ENCODE measurements at regions not wholly inside any gene's neighbourhood (a gene's known extent, or its start where the extent isn't known, plus 50 kb on each side); places are given as distances from the start of the nearest gene placed in this dataset.

- no peak overlapping the region for H3K27ac Mint-ChIP-seq (ENCODE audit: low read depth)
- ATAC-seq (replicated peaks; ENCODE audit: extremely low read depth, poor library complexity, severe bottlenecking) (no peak), DNase-seq (ENCODE audit: low spot score in 2 of 2) (no peak)
- H3K9me3 Mint-ChIP-seq = peaks cover 22% of the 10 kb centered on the region
- H3K4me1 Mint-ChIP-seq = no peaks in the 10 kb centered on the region
- H3K27me3 Mint-ChIP-seq = peaks cover 15% of the 10 kb centered on the region
- no peak overlapping the region for H3K4me3 Mint-ChIP-seq
- H3K36me3 Mint-ChIP-seq (ENCODE audit: insufficient read depth) = no peaks in the 10 kb centered on the region
Observed at GRCh38 chr10:121007264-121007663, 156.1 kb downstream of the WDR11 start.

GRCh38 chr10:121015916-121016315, 164.8 kb downstream of the WDR11 start:
- H3K36me3 Mint-ChIP-seq (ENCODE audit: insufficient read depth) = no peaks in the 10 kb centered on the region

GRCh38 chr10:121024905-121025584, 173.9 kb downstream of the WDR11 start:
- peaks cover 21% of the 10 kb centered on the region for H3K27me3 Mint-ChIP-seq
- no peak for ATAC-seq (replicated peaks; ENCODE audit: extremely low read depth, poor library complexity, severe bottlenecking)

More at GRCh38 chr10:121015916-121016315, 164.8 kb downstream of the WDR11 start:
- Mint-ChIP-seq H3K4me1 (no peaks in the 10 kb centered on the region), H3K27me3 (peaks cover 23% of the 10 kb centered on the region), H3K9me3 (peaks cover 6% of the 10 kb centered on the region), H3K4me3 (no peak overlapping the region), H3K27ac (ENCODE audit: low read depth) (no peak overlapping the region)
- DNase-seq (ENCODE audit: low spot score in 2 of 2) (no peak), ATAC-seq (replicated peaks; ENCODE audit: extremely low read depth, poor library complexity, severe bottlenecking) (no peak)

GRCh38 chr10:121025731-121026130, 174.6 kb downstream of the WDR11 start:
- no peaks in the 10 kb centered on the region for H3K4me1 Mint-ChIP-seq
- no peaks in the 10 kb centered on the region for H3K9me3 Mint-ChIP-seq
- no peak overlapping the region for H3K27ac Mint-ChIP-seq (ENCODE audit: low read depth)
- H3K27me3 Mint-ChIP-seq = peaks cover 21% of the 10 kb centered on the region
- H3K4me3 Mint-ChIP-seq = no peak overlapping the region
- H3K36me3 Mint-ChIP-seq (ENCODE audit: insufficient read depth) = peaks cover 2% of the 10 kb centered on the region
- ATAC-seq (replicated peaks; ENCODE audit: extremely low read depth, poor library complexity, severe bottlenecking) = no peak
- DNase-seq (ENCODE audit: low spot score in 2 of 2) = no peak

More at GRCh38 chr10:121024905-121025584, 173.9 kb downstream of the WDR11 start:
- Mint-ChIP-seq H3K4me1 (no peaks in the 10 kb centered on the region), H3K9me3 (no peaks in the 10 kb centered on the region), H3K27ac (ENCODE audit: low read depth) (no peak overlapping the region), H3K36me3 (ENCODE audit: insufficient read depth) (peaks cover 2% of the 10 kb centered on the region), H3K4me3 (no peak overlapping the region)
- no peak for DNase-seq (ENCODE audit: low spot score in 2 of 2)

GRCh38 chr10:121027371-121027770, 176.2 kb downstream of the WDR11 start:
- Mint-ChIP-seq H3K4me3 (no peak overlapping the region), H3K4me1 (no peaks in the 10 kb centered on the region), H3K27me3 (peaks cover 22% of the 10 kb centered on the region), H3K27ac (ENCODE audit: low read depth) (no peak overlapping the region), H3K9me3 (no peaks in the 10 kb centered on the region), H3K36me3 (ENCODE audit: insufficient read depth) (peaks cover 2% of the 10 kb centered on the region)
- DNase-seq (ENCODE audit: low spot score in 2 of 2) = no peak
- ATAC-seq (replicated peaks; ENCODE audit: extremely low read depth, poor library complexity, severe bottlenecking) = no peak

- no peak overlapping the region for H3K4me3 Mint-ChIP-seq
- H3K27me3 Mint-ChIP-seq = peaks cover 25% of the 10 kb centered on the region
- no peaks in the 10 kb centered on the region for H3K36me3 Mint-ChIP-seq (ENCODE audit: insufficient read depth)
- ATAC-seq (replicated peaks; ENCODE audit: extremely low read depth, poor library complexity, severe bottlenecking) (no peak), DNase-seq (ENCODE audit: low spot score in 2 of 2) (no peak)
- H3K9me3 Mint-ChIP-seq = no peaks in the 10 kb centered on the region
- no peaks in the 10 kb centered on the region for H3K4me1 Mint-ChIP-seq
- no peak overlapping the region for H3K27ac Mint-ChIP-seq (ENCODE audit: low read depth)
Observed at GRCh38 chr10:121032460-121032859, 181.3 kb downstream of the WDR11 start.

GRCh38 chr10:121033366-121033765, 182.2 kb downstream of the WDR11 start:
- H3K27me3 Mint-ChIP-seq = peaks cover 35% of the 10 kb centered on the region
- DNase-seq (ENCODE audit: low spot score in 2 of 2) (no peak), ATAC-seq (replicated peaks; ENCODE audit: extremely low read depth, poor library complexity, severe bottlenecking) (no peak)
- no peak overlapping the region for H3K27ac Mint-ChIP-seq (ENCODE audit: low read depth)
- no peaks in the 10 kb centered on the region for H3K4me1 Mint-ChIP-seq
- no peaks in the 10 kb centered on the region for H3K9me3 Mint-ChIP-seq
- no peak overlapping the region for H3K4me3 Mint-ChIP-seq
- no peaks in the 10 kb centered on the region for H3K36me3 Mint-ChIP-seq (ENCODE audit: insufficient read depth)

GRCh38 chr10:121036431-121036830, 185.3 kb downstream of the WDR11 start:
- Mint-ChIP-seq H3K27me3 (peaks cover 65% of the 10 kb centered on the region), H3K9me3 (no peaks in the 10 kb centered on the region), H3K4me1 (no peaks in the 10 kb centered on the region), H3K27ac (ENCODE audit: low read depth) (no peak overlapping the region), H3K4me3 (no peak overlapping the region), H3K36me3 (ENCODE audit: insufficient read depth) (no peaks in the 10 kb centered on the region)
- DNase-seq (ENCODE audit: low spot score in 2 of 2) = no peak
- ATAC-seq (replicated peaks; ENCODE audit: extremely low read depth, poor library complexity, severe bottlenecking) = no peak

- peaks cover 52% of the 10 kb centered on the region for H3K27me3 Mint-ChIP-seq
- no peak for DNase-seq (ENCODE audit: low spot score in 2 of 2)
- no peaks in the 10 kb centered on the region for H3K36me3 Mint-ChIP-seq (ENCODE audit: insufficient read depth)
- no peaks in the 10 kb centered on the region for H3K4me1 Mint-ChIP-seq
- no peaks in the 10 kb centered on the region for H3K9me3 Mint-ChIP-seq
- H3K4me3 Mint-ChIP-seq = no peak overlapping the region
- H3K27ac Mint-ChIP-seq (ENCODE audit: low read depth) = no peak overlapping the region
- no peak for ATAC-seq (replicated peaks; ENCODE audit: extremely low read depth, poor library complexity, severe bottlenecking)
Observed at GRCh38 chr10:121041499-121041898, 190.3 kb downstream of the WDR11 start.

- DNase-seq (ENCODE audit: low spot score in 2 of 2) = no peak
- Mint-ChIP-seq H3K4me1 (no peaks in the 10 kb centered on the region), H3K9me3 (no peaks in the 10 kb centered on the region), H3K36me3 (ENCODE audit: insufficient read depth) (no peaks in the 10 kb centered on the region), H3K27ac (ENCODE audit: low read depth) (no peak overlapping the region), H3K4me3 (no peak overlapping the region), H3K27me3 (peaks cover 48% of the 10 kb centered on the region)
- no peak for ATAC-seq (replicated peaks; ENCODE audit: extremely low read depth, poor library complexity, severe bottlenecking)
Observed at GRCh38 chr10:121041906-121042305, 190.7 kb downstream of the WDR11 start.

GRCh38 chr10:121042342-121042741, 191.2 kb downstream of the WDR11 start:
- ATAC-seq (replicated peaks; ENCODE audit: extremely low read depth, poor library complexity, severe bottlenecking) (no peak), DNase-seq (ENCODE audit: low spot score in 2 of 2) (no peak)
- H3K36me3 Mint-ChIP-seq (ENCODE audit: insufficient read depth) = no peaks in the 10 kb centered on the region
- no peaks in the 10 kb centered on the region for H3K4me1 Mint-ChIP-seq
- peaks cover 43% of the 10 kb centered on the region for H3K27me3 Mint-ChIP-seq
- no peak overlapping the region for H3K27ac Mint-ChIP-seq (ENCODE audit: low read depth)
- H3K4me3 Mint-ChIP-seq = no peak overlapping the region
- H3K9me3 Mint-ChIP-seq = no peaks in the 10 kb centered on the region

GRCh38 chr10:121043124-121043849, 192.1 kb downstream of the WDR11 start:
- Mint-ChIP-seq H3K27ac (ENCODE audit: low read depth) (no peak overlapping the region), H3K36me3 (ENCODE audit: insufficient read depth) (no peaks in the 10 kb centered on the region), H3K9me3 (no peaks in the 10 kb centered on the region), H3K4me1 (no peaks in the 10 kb centered on the region), H3K27me3 (peaks cover 34% of the 10 kb centered on the region), H3K4me3 (no peak overlapping the region)
- no peak for ATAC-seq (replicated peaks; ENCODE audit: extremely low read depth, poor library complexity, severe bottlenecking)
- DNase-seq (ENCODE audit: low spot score in 2 of 2) = no peak

- no peaks in the 10 kb centered on the region for H3K4me1 Mint-ChIP-seq
- DNase-seq (ENCODE audit: low spot score in 2 of 2) (no peak), ATAC-seq (replicated peaks; ENCODE audit: extremely low read depth, poor library complexity, severe bottlenecking) (no peak)
- H3K27ac Mint-ChIP-seq (ENCODE audit: low read depth) = no peak overlapping the region
- H3K27me3 Mint-ChIP-seq = no peaks in the 10 kb centered on the region
- no peaks in the 10 kb centered on the region for H3K36me3 Mint-ChIP-seq (ENCODE audit: insufficient read depth)
- no peaks in the 10 kb centered on the region for H3K9me3 Mint-ChIP-seq
- H3K4me3 Mint-ChIP-seq = no peak overlapping the region
Observed at GRCh38 chr10:121048749-121049148, 197.6 kb downstream of the WDR11 start.

All from central memory CD8-positive, alpha-beta T cell (primary cell).